H1 (cell line): ENCODE measurements at regions not wholly inside any gene's neighbourhood (a gene's known extent, or its start where the extent isn't known, plus 50 kb on each side); places are given as distances from the start of the nearest gene placed in this dataset.

Experiments used
- BRCA1 ChIP-seq: IDR thresholded peaks from 2 replicates; pipeline ENCODE4 v1.6.1; 2012; ENCODE audit warnings: low read depth, low read length, improper control_type of control experiment
- HDAC2 ChIP-seq, 2 experiments: fragments of 300-600 bp in 1 of 2; sonication (generic) in 1 of 2; IDR thresholded peaks; 2 replicates each; pipeline ENCODE4 v1.6.1; 2011 to 2012; ENCODE audit warnings: low read depth in 2 of 2, low read length in 2 of 2, mild to moderate bottlenecking in 2 of 2, moderate library complexity in 2 of 2, borderline replicate concordance in 1 of 2, inconsistent platforms in 1 of 2
- PHF8 ChIP-seq: fragments of 200-600 bp; sonication (generic); conservative IDR thresholded peaks from 2 replicates; pipeline ENCODE4 v1.7.1; 2012; ENCODE audit warnings: low read depth, mild to moderate bottlenecking, inconsistent platforms, low read length, moderate library complexity
- RBBP5 ChIP-seq: IDR thresholded peaks from 2 replicates; pipeline ENCODE4 v1.7.1; 2012; ENCODE audit warnings: low read depth, mild to moderate bottlenecking, inconsistent platforms, low read length, moderate library complexity, borderline replicate concordance
- SIN3A ChIP-seq, 2 experiments: IDR thresholded peaks in 1 of 2; conservative IDR thresholded peaks in 1 of 2; 2 replicates each; pipeline ENCODE4 v1.6.1; 2011 to 2012; ENCODE audit warnings: low read length in 2 of 2, improper control_type of control experiment in 1 of 2, low read depth in 1 of 2, mild to moderate bottlenecking in 1 of 2
- SP1 ChIP-seq: IDR thresholded peaks from 2 replicates; pipeline ENCODE4 v1.6.1; 2011; ENCODE audit warnings: low read depth, low read length
- TF ChIP-seq, protein P1 (sequence below): fragments of 300-600 bp; sonication (generic); IDR thresholded peaks from 2 replicates; pipeline ENCODE4 v1.7.1; 2012; ENCODE audit warnings: low read length, moderate library complexity, mild to moderate bottlenecking, inconsistent platforms; ENCODE audit not compliant: insufficient replicate concordance

DNA sequence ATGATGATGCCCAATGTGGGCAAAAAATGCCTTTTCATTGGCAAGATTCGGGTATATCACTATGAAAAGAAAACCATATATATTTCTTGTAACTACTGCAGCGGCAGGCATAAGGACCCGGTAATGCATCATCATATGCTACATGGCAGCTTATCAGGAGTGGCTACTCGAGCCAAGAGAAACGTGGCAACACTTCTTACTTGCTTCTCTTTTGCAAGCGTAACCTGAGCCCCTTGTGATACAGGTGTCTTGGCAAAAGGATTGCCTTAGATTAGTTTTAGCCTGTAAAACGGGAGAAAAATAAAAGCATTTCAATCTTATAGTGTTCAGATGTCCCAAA lies 280.3 kb downstream of the SPRY1 start (continued):
- TF ChIP-seq, protein P1, sequence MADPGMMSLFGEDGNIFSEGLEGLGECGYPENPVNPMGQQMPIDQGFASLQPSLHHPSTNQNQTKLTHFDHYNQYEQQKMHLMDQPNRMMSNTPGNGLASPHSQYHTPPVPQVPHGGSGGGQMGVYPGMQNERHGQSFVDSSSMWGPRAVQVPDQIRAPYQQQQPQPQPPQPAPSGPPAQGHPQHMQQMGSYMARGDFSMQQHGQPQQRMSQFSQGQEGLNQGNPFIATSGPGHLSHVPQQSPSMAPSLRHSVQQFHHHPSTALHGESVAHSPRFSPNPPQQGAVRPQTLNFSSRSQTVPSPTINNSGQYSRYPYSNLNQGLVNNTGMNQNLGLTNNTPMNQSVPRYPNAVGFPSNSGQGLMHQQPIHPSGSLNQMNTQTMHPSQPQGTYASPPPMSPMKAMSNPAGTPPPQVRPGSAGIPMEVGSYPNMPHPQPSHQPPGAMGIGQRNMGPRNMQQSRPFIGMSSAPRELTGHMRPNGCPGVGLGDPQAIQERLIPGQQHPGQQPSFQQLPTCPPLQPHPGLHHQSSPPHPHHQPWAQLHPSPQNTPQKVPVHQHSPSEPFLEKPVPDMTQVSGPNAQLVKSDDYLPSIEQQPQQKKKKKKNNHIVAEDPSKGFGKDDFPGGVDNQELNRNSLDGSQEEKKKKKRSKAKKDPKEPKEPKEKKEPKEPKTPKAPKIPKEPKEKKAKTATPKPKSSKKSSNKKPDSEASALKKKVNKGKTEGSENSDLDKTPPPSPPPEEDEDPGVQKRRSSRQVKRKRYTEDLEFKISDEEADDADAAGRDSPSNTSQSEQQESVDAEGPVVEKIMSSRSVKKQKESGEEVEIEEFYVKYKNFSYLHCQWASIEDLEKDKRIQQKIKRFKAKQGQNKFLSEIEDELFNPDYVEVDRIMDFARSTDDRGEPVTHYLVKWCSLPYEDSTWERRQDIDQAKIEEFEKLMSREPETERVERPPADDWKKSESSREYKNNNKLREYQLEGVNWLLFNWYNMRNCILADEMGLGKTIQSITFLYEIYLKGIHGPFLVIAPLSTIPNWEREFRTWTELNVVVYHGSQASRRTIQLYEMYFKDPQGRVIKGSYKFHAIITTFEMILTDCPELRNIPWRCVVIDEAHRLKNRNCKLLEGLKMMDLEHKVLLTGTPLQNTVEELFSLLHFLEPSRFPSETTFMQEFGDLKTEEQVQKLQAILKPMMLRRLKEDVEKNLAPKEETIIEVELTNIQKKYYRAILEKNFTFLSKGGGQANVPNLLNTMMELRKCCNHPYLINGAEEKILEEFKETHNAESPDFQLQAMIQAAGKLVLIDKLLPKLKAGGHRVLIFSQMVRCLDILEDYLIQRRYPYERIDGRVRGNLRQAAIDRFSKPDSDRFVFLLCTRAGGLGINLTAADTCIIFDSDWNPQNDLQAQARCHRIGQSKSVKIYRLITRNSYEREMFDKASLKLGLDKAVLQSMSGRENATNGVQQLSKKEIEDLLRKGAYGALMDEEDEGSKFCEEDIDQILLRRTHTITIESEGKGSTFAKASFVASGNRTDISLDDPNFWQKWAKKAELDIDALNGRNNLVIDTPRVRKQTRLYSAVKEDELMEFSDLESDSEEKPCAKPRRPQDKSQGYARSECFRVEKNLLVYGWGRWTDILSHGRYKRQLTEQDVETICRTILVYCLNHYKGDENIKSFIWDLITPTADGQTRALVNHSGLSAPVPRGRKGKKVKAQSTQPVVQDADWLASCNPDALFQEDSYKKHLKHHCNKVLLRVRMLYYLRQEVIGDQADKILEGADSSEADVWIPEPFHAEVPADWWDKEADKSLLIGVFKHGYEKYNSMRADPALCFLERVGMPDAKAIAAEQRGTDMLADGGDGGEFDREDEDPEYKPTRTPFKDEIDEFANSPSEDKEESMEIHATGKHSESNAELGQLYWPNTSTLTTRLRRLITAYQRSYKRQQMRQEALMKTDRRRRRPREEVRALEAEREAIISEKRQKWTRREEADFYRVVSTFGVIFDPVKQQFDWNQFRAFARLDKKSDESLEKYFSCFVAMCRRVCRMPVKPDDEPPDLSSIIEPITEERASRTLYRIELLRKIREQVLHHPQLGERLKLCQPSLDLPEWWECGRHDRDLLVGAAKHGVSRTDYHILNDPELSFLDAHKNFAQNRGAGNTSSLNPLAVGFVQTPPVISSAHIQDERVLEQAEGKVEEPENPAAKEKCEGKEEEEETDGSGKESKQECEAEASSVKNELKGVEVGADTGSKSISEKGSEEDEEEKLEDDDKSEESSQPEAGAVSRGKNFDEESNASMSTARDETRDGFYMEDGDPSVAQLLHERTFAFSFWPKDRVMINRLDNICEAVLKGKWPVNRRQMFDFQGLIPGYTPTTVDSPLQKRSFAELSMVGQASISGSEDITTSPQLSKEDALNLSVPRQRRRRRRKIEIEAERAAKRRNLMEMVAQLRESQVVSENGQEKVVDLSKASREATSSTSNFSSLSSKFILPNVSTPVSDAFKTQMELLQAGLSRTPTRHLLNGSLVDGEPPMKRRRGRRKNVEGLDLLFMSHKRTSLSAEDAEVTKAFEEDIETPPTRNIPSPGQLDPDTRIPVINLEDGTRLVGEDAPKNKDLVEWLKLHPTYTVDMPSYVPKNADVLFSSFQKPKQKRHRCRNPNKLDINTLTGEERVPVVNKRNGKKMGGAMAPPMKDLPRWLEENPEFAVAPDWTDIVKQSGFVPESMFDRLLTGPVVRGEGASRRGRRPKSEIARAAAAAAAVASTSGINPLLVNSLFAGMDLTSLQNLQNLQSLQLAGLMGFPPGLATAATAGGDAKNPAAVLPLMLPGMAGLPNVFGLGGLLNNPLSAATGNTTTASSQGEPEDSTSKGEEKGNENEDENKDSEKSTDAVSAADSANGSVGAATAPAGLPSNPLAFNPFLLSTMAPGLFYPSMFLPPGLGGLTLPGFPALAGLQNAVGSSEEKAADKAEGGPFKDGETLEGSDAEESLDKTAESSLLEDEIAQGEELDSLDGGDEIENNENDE: no peak
- TF ChIP-seq PHF8: no peak
- TF ChIP-seq HDAC2 (IDR thresholded peaks at IDR 0.05; ENCODE audit: borderline replicate concordance in 1 of 2, low read depth in 2 of 2, low read length in 2 of 2): no peak
- no peak for TF ChIP-seq SP1
- TF ChIP-seq SIN3A (conservative IDR thresholded peaks at IDR 0.05 in 1 of 2, IDR thresholded peaks at IDR 0.05 in 1 of 2; ENCODE audit: low read depth in 1 of 2, low read length in 2 of 2): no peak
- TF ChIP-seq BRCA1: no peak
- TF ChIP-seq RBBP5: no peak
- TF ChIP-seq, all 59 proteins: peak for 0
